ENCODE measurements at regions not wholly inside any gene's neighbourhood (a gene's known extent, or its start where the extent isn't known, plus 50 kb on each side); places are given as distances from the start of the nearest gene placed in this dataset.

GRCh38 chr20:12179692-12180091 is 262.0 kb downstream of the BTBD3 start:
- no peaks in the 10 kb centered on the region for H3K27me3 ChIP-seq (ENCODE audit: control insufficient read depth, insufficient read depth, low read length)
- no peak overlapping the region for H3K4me3 ChIP-seq (ENCODE audit: low read length)
- no peaks in the 10 kb centered on the region for H3K36me3 ChIP-seq (ENCODE audit: control insufficient read depth, low read depth, low read length)
- no peak overlapping the region for H3K9ac ChIP-seq (ENCODE audit: low read length)
- no peaks in the 10 kb centered on the region for H3K4me1 ChIP-seq (ENCODE audit: control insufficient read depth, low read depth, low read length)
- H3K9me3 ChIP-seq (ENCODE audit: control insufficient read depth, low read depth, low read length) = no peaks in the 10 kb centered on the region
- H3K27ac ChIP-seq (ENCODE audit: low read length) = no peak overlapping the region

DNA sequence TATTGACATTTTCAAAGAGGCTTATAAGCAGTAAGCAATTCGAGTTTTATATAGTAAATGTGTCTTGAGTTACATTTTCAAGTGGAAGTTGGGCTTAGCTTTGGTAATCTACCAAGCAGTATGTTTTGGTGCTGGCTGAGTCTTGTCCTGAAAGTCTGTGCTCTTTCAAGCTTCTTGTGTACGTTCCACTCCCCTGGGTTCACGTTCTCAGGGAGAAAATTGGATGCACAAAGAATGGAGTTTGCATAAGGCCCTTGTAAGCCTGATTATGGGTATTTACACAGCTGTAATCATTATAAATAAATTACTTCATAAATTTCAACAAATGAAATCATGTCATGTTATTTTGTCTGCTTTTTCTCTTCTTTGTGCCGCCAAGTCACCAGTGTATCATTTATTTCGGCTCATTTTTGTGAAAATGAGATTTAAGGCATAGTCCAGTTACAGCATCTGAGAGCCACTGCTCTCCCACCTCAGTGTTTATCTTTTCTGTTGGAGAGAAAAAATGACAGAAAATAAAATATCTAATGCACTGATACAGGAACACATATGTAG is 262.5 kb downstream of the BTBD3 start:
- Histone ChIP-seq H3K27ac (ENCODE audit: low read length) (no peak overlapping the region), H3K27me3 (ENCODE audit: control insufficient read depth, insufficient read depth, low read length) (no peaks in the 10 kb centered on the region), H3K9me3 (ENCODE audit: control insufficient read depth, low read depth, low read length) (no peaks in the 10 kb centered on the region), H3K36me3 (ENCODE audit: control insufficient read depth, low read depth, low read length) (no peaks in the 10 kb centered on the region), H3K4me3 (ENCODE audit: low read length) (no peak overlapping the region), H3K4me1 (ENCODE audit: control insufficient read depth, low read depth, low read length) (no peaks in the 10 kb centered on the region), H3K9ac (ENCODE audit: low read length) (no peak overlapping the region)

- Histone ChIP-seq H3K27ac (ENCODE audit: low read length) (no peak overlapping the region), H3K9me3 (ENCODE audit: control insufficient read depth, low read depth, low read length) (no peaks in the 10 kb centered on the region), H3K4me1 (ENCODE audit: control insufficient read depth, low read depth, low read length) (no peaks in the 10 kb centered on the region), H3K27me3 (ENCODE audit: control insufficient read depth, insufficient read depth, low read length) (no peaks in the 10 kb centered on the region), H3K4me3 (ENCODE audit: low read length) (no peak overlapping the region), H3K9ac (ENCODE audit: low read length) (no peak overlapping the region), H3K36me3 (ENCODE audit: control insufficient read depth, low read depth, low read length) (no peaks in the 10 kb centered on the region)
Observed at GRCh38 chr20:12198281-12198680, 280.6 kb downstream of the BTBD3 start.

- H3K4me3 ChIP-seq (ENCODE audit: low read length) = no peak overlapping the region
- H3K27ac ChIP-seq (ENCODE audit: low read length) = no peak overlapping the region
- H3K27me3 ChIP-seq (ENCODE audit: control insufficient read depth, insufficient read depth, low read length) = no peaks in the 10 kb centered on the region
- no peaks in the 10 kb centered on the region for H3K36me3 ChIP-seq (ENCODE audit: control insufficient read depth, low read depth, low read length)
- H3K4me1 ChIP-seq (ENCODE audit: control insufficient read depth, low read depth, low read length) = no peaks in the 10 kb centered on the region
- H3K9ac ChIP-seq (ENCODE audit: low read length) = no peak overlapping the region
- H3K9me3 ChIP-seq (ENCODE audit: control insufficient read depth, low read depth, low read length) = no peaks in the 10 kb centered on the region
Observed at GRCh38 chr20:12199703-12200102, 282.0 kb downstream of the BTBD3 start.

DNA sequence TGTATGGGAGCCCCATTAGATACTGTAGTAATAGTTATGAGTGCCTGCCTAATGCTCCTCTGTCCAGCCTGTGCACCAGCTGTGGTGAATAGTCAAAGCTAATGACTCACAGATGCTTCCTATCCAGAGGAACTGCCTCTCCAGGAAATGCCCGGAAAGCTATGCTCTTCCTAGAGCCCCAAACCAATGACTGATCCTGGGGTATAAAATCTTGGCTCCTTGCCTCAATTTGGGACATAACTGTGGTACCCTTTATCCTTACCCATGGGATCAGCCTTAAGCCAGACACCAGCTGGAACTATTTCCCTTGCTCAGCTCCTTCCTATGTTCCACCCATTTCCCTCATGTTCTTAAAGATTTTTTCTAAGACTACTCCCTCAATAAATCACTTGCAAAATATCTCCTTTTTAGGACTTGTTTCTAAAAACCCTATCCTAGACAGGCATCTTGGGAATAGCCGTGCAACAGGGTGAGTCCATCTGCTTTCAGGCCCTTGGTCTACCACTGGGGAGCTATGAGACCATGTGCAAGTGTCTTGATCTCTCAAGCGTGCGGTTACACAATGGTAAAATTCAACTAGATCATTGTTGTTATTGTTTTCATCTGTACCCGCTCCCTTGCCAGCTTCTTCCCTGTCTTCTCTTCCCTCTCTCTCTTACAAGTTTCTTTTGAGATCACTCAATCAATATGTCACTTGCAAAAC is 283.7 kb downstream of the BTBD3 start:
- Histone ChIP-seq H3K36me3 (ENCODE audit: control insufficient read depth, low read depth, low read length) (no peaks in the 10 kb centered on the region), H3K4me3 (ENCODE audit: low read length) (no peak overlapping the region), H3K4me1 (ENCODE audit: control insufficient read depth, low read depth, low read length) (no peaks in the 10 kb centered on the region), H3K9ac (ENCODE audit: low read length) (no peak overlapping the region), H3K9me3 (ENCODE audit: control insufficient read depth, low read depth, low read length) (no peaks in the 10 kb centered on the region), H3K27me3 (ENCODE audit: control insufficient read depth, insufficient read depth, low read length) (no peaks in the 10 kb centered on the region), H3K27ac (ENCODE audit: low read length) (no peak overlapping the region)

GRCh38 chr20:12203399-12203798 is 285.7 kb downstream of the BTBD3 start:
- Histone ChIP-seq H3K9me3 (ENCODE audit: control insufficient read depth, low read depth, low read length) (no peaks in the 10 kb centered on the region), H3K27me3 (ENCODE audit: control insufficient read depth, insufficient read depth, low read length) (no peaks in the 10 kb centered on the region), H3K4me1 (ENCODE audit: control insufficient read depth, low read depth, low read length) (no peaks in the 10 kb centered on the region), H3K36me3 (ENCODE audit: control insufficient read depth, low read depth, low read length) (no peaks in the 10 kb centered on the region), H3K4me3 (ENCODE audit: low read length) (no peak overlapping the region), H3K27ac (ENCODE audit: low read length) (no peak overlapping the region), H3K9ac (ENCODE audit: low read length) (no peak overlapping the region)

GRCh38 chr20:12203981-12204380 is 286.3 kb downstream of the BTBD3 start:
- Histone ChIP-seq H3K4me1 (ENCODE audit: control insufficient read depth, low read depth, low read length) (no peaks in the 10 kb centered on the region), H3K36me3 (ENCODE audit: control insufficient read depth, low read depth, low read length) (no peaks in the 10 kb centered on the region), H3K27ac (ENCODE audit: low read length) (no peak overlapping the region), H3K9ac (ENCODE audit: low read length) (no peak overlapping the region), H3K27me3 (ENCODE audit: control insufficient read depth, insufficient read depth, low read length) (no peaks in the 10 kb centered on the region), H3K4me3 (ENCODE audit: low read length) (no peak overlapping the region), H3K9me3 (ENCODE audit: control insufficient read depth, low read depth, low read length) (no peaks in the 10 kb centered on the region)

DNA sequence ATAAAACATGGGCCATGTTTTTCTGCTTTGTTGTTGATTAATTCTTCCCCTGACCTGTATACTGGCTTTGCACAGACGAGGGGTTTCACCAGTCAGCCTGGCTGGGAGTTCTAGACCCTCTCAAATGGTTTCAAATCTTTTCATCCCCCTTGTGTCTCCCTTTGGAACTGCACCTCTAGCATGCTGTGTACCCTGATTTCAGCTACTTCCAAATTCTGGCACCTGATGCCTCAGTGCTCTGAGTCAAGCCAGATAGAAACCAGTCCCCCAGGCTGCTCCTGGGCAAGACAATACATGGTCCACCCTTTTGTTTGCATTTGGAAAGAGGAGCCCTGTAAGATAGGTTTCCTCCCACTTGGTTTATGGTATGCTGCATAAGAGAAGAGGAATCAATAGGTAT is 290.2 kb downstream of the BTBD3 start:
- Histone ChIP-seq H3K4me3 (ENCODE audit: low read length) (no peak overlapping the region), H3K36me3 (ENCODE audit: control insufficient read depth, low read depth, low read length) (no peaks in the 10 kb centered on the region)

DNA sequence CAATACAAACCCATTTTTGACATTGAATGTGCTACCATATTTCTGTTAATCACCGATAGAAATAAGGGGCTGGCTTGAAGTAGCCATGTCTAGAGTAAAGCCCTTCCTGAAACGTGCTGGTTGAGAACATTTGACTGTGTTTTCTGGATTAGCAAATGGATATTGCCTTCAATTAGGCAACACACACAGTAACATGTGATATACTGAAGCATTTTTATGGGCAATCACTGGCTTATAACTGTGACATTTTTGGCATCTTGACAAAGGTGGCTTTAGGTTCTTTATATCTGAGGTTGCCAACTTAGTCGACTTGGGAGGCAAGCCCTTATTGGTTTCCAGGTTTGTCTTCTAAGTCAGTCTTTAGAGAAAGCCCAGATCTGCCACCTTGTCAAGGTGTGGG is 292.9 kb downstream of the BTBD3 start:
- H3K4me3 ChIP-seq (ENCODE audit: low read length) = no peak overlapping the region
- H3K36me3 ChIP-seq (ENCODE audit: control insufficient read depth, low read depth, low read length) = no peaks in the 10 kb centered on the region
- H3K9me3 ChIP-seq (ENCODE audit: control insufficient read depth, low read depth, low read length) = no peaks in the 10 kb centered on the region

More for the DNA sequence above, 290.2 kb downstream of the BTBD3 start:
- no peak overlapping the region for H3K9ac ChIP-seq (ENCODE audit: low read length)
- no peak overlapping the region for H3K27ac ChIP-seq (ENCODE audit: low read length)
- H3K4me1 ChIP-seq (ENCODE audit: control insufficient read depth, low read depth, low read length) = no peaks in the 10 kb centered on the region
- H3K27me3 ChIP-seq (ENCODE audit: control insufficient read depth, insufficient read depth, low read length) = no peaks in the 10 kb centered on the region
- H3K9me3 ChIP-seq (ENCODE audit: control insufficient read depth, low read depth, low read length) = no peaks in the 10 kb centered on the region

DNA sequence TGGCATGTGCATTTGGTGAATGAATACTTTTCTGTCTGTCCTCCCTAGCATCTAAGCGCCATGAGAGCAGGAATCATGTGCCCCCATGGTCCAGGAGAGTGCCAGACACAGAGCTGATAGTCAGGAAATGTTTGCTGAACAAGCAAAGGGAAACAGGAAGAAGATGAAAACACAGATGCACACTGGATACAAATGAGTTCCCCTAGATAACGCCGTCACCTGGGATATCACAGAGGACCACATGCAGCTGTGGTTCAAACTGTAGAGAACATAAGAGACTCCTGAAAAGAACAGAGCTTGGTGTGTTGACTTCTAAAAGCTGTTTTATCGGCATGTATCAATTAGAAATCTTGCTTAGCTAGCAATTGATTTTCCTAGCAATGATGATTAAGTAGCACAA is 293.7 kb downstream of the BTBD3 start:
- Histone ChIP-seq H3K9ac (ENCODE audit: low read length) (no peak overlapping the region), H3K4me1 (ENCODE audit: control insufficient read depth, low read depth, low read length) (no peaks in the 10 kb centered on the region), H3K4me3 (ENCODE audit: low read length) (no peak overlapping the region), H3K27ac (ENCODE audit: low read length) (no peak overlapping the region), H3K9me3 (ENCODE audit: control insufficient read depth, low read depth, low read length) (no peaks in the 10 kb centered on the region), H3K27me3 (ENCODE audit: control insufficient read depth, insufficient read depth, low read length) (no peaks in the 10 kb centered on the region), H3K36me3 (ENCODE audit: control insufficient read depth, low read depth, low read length) (no peaks in the 10 kb centered on the region)

More for the DNA sequence above, 292.9 kb downstream of the BTBD3 start:
- Histone ChIP-seq H3K27ac (ENCODE audit: low read length) (no peak overlapping the region), H3K4me1 (ENCODE audit: control insufficient read depth, low read depth, low read length) (no peaks in the 10 kb centered on the region), H3K27me3 (ENCODE audit: control insufficient read depth, insufficient read depth, low read length) (no peaks in the 10 kb centered on the region), H3K9ac (ENCODE audit: low read length) (no peak overlapping the region)

- H3K36me3 ChIP-seq (ENCODE audit: control insufficient read depth, low read depth, low read length) = no peaks in the 10 kb centered on the region
- peaks cover 13% of the 10 kb centered on the region for H3K4me1 ChIP-seq (ENCODE audit: control insufficient read depth, low read depth, low read length)
- H3K9me3 ChIP-seq (ENCODE audit: control insufficient read depth, low read depth, low read length) = no peaks in the 10 kb centered on the region
- no peak overlapping the region for H3K27ac ChIP-seq (ENCODE audit: low read length)
- no peak overlapping the region for H3K4me3 ChIP-seq (ENCODE audit: low read length)
- no peak overlapping the region for H3K9ac ChIP-seq (ENCODE audit: low read length)
- no peaks in the 10 kb centered on the region for H3K27me3 ChIP-seq (ENCODE audit: control insufficient read depth, insufficient read depth, low read length)
Observed at GRCh38 chr20:12217382-12217781, 299.7 kb downstream of the BTBD3 start.

- H3K4me1 ChIP-seq (ENCODE audit: control insufficient read depth, low read depth, low read length) = peaks cover 13% of the 10 kb centered on the region
- no peaks in the 10 kb centered on the region for H3K9me3 ChIP-seq (ENCODE audit: control insufficient read depth, low read depth, low read length)
- H3K27ac ChIP-seq (ENCODE audit: low read length) = no peak overlapping the region
- H3K27me3 ChIP-seq (ENCODE audit: control insufficient read depth, insufficient read depth, low read length) = no peaks in the 10 kb centered on the region
- H3K9ac ChIP-seq (ENCODE audit: low read length) = no peak overlapping the region
- H3K36me3 ChIP-seq (ENCODE audit: control insufficient read depth, low read depth, low read length) = no peaks in the 10 kb centered on the region
- H3K4me3 ChIP-seq (ENCODE audit: low read length) = no peak overlapping the region
Observed at GRCh38 chr20:12219798-12220197, 302.1 kb downstream of the BTBD3 start.
